Erythroblast (primary cell): ENCODE measurements at regions not wholly inside any gene's neighbourhood (a gene's known extent, or its start where the extent isn't known, plus 50 kb on each side); places are given as distances from the start of the nearest gene placed in this dataset.

Experiments
- DNase-seq, 2 experiments: peaks; one replicate each; lab custom pipeline; 2025; lab: John Stamatoyannopoulos, UW
- GATA1 ChIP-seq: IDR thresholded peaks from 2 replicates; pipeline ENCODE4 v1.6.1; 2011; ENCODE audit warnings: low read depth, mild to moderate bottlenecking, control low read depth, low read length, moderate library complexity
- POLR2A ChIP-seq: IDR thresholded peaks from 2 replicates; pipeline ENCODE4 v1.6.1; 2011; ENCODE audit warnings: mild to moderate bottlenecking, low read length

- no peak for DNase-seq
- no peak for TF ChIP-seq POLR2A
- no peak for TF ChIP-seq GATA1
Measured at GRCh38 chr5:97580746-97581145, 397.7 kb upstream of the RIOK2 start.

DNA sequence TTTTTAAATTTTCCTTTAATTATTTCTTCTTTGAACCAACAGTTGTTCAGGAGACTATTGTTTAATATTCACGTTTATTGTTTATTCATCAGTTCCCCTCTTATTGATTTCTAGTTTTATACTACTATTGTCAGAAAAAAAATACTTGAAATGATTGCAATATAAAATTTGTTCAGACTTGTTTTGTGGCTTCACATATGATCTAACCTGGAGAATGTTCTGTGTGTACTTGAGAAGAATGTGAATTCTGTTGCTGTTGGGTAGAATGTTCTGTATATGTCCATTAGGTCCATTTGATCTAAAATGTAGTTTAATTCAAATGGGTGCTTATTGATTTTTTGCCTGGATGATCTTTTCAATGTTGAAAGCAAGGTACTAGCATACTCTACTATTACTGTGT, 408.7 kb upstream of the RIOK2 start:
- TF ChIP-seq POLR2A, result no peak
- no peak for TF ChIP-seq GATA1
- no peak for DNase-seq

DNA sequence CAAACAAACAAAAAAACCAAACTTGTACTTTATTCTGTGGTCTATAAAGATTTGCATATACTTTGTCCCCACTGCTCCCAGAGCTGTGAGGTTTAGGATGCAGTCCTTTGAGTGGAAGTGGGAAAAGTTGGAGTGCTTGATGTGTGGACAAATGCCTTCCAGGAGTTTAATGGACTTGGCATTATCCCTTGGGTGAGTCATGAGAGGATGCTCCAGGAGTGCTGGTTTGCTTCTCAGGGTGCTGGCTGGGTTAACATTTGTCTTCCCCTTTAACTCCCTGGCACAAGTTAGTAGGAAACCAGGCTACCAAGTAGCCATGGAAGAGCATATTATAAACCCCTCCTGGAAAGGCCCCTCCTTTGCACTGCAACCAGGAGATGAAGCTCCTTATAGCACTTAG, 417.4 kb upstream of the RIOK2 start:
- no peak for DNase-seq
- no peak for TF ChIP-seq GATA1
- TF ChIP-seq POLR2A, result no peak

DNA sequence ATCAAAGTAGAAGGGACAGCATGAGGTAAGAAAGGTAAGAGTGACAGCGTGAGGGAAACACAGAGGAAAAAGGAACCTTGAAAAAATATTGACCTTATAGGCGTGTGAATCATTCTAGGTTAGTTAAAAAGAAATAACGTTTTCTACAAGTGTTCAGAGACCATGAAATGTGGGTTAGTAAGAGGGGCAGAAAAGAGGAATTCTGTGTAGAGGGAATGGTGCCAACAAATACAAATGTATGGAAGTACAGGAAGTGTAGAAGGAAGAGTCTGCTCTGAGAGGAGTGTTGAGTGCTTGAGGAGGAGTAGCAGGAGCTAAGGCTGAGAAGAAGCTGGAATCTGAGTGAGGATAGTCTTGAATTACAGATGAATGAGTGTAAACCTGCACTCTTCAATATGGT, 418.6 kb upstream of the RIOK2 start:
- no peak for DNase-seq
- TF ChIP-seq GATA1 (no peak), POLR2A (no peak)

DNA sequence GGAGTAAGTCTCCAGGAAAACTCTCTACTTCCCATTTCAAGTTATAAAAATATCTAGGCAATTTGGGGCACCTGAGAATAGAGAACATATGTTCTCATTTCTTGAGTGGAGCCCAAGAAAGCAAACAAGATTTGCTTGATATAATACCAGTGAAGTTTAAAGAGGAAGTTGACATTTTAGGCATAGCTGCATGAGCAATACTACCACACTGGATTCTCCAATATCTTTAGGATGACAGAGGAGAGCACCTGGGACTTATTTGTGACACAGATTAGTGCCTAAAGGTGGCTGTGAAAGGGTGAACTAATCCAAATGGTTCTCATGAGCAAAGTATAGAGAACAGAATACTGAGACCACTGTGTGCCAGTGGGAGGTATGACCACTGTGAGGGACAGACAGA, 423.5 kb upstream of the RIOK2 start:
- no peak for DNase-seq
- no peak for TF ChIP-seq GATA1
- no peak for TF ChIP-seq POLR2A

GRCh38 chr5:97608501-97608900, 425.5 kb upstream of the RIOK2 start:
- TF ChIP-seq GATA1, result no peak
- no peak for TF ChIP-seq POLR2A

DNA sequence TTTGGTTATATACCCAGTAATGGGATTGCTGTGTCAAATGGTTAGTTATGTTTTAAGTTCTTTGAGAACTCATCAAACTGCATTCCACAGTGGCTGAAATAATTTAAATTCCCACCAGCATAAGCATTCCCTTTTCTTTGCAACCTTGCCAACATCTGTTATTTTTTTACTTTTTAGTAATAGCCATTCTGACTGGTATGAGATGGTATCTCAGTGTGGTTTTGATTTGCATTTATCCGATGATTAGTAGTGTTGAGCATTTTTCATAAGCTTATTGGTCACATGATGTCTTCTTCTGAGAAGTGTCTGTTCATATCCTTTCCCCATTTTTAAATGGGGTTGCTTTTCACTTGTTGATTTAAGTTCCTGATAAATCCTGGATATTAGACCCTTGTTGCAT, 435.7 kb upstream of the RIOK2 start:
- TF ChIP-seq POLR2A (no peak), GATA1 (no peak)
- DNase-seq, result no peak

More at GRCh38 chr5:97608501-97608900, 425.5 kb upstream of the RIOK2 start:
- DNase-seq, result no peak

DNA sequence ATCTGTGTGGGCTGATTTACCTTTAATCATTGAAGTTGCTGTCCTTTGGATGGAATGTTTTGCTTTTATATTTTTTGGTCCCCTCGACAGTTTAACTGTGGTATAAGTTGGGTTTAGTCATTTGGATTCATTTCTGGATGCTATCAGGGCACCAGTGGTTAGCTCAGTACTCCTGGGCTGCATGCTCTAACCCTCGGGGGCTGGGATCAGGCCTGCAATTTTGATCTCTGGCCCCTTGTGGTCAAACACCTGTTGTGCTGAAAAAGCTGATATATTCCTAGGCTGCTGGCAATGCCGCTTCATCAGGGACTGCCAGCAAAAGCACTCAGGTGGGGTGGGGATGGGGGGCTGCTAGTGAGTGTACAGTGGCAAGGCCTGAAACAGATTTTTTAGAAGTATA, 440.4 kb upstream of the RIOK2 start:
- TF ChIP-seq POLR2A (no peak), GATA1 (no peak)

DNA sequence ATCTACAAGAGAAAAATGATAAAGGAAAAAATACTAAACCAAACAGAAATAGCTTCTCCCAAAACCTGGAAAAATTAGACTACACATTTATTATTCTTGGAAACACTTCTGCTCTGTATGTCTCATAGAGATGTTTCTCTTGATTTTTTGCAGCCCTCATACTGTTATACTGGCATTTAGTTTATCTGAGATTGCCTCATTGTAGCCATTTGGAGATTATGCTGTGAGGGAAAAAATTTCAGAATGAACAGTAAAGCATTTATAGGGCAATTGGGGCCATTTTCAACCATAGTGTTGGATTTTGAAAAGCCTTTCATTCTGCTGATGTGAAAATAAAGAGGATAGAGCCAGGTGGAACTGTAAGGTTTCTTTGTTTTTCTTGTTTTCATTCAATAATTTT, 441.8 kb upstream of the RIOK2 start:
- DNase-seq, result no peak
- TF ChIP-seq POLR2A (no peak), GATA1 (no peak)

More for the DNA sequence above, 440.4 kb upstream of the RIOK2 start:
- no peak for DNase-seq

- no peak for TF ChIP-seq POLR2A
- no peak for TF ChIP-seq GATA1
- no peak for DNase-seq
Measured at GRCh38 chr5:97627272-97627671, 444.2 kb upstream of the RIOK2 start.

GRCh38 chr5:97628031-97628430, 445.0 kb upstream of the RIOK2 start:
- DNase-seq, result no peak
- TF ChIP-seq POLR2A, result no peak
- TF ChIP-seq GATA1, result no peak

GRCh38 chr5:97628807-97629206, 445.8 kb upstream of the RIOK2 start:
- no peak for DNase-seq
- TF ChIP-seq POLR2A (no peak), GATA1 (no peak)

- DNase-seq, result no peak
- no peak for TF ChIP-seq POLR2A
- no peak for TF ChIP-seq GATA1
Measured at GRCh38 chr5:97629276-97629675, 446.2 kb upstream of the RIOK2 start.

GRCh38 chr5:97635553-97635952, 452.5 kb upstream of the RIOK2 start:
- TF ChIP-seq POLR2A (no peak), GATA1 (no peak)

GRCh38 chr5:97636766-97637165, 453.7 kb upstream of the RIOK2 start:
- no peak for TF ChIP-seq POLR2A
- TF ChIP-seq GATA1, result no peak
- no peak for DNase-seq

More at GRCh38 chr5:97635553-97635952, 452.5 kb upstream of the RIOK2 start:
- no peak for DNase-seq
